Stomach (tissue), 8 donors: ENCODE measurements at regions not wholly inside any gene's neighbourhood (a gene's known extent, or its start where the extent isn't known, plus 50 kb on each side); places are given as distances from the start of the nearest gene placed in this dataset.

Source experiments
- DNase-seq, 2 donors: peaks; one replicate each; pipeline versions ENCODE4 v3.0.0 to v3.0.0-alpha.2; 2013 to 2019
- H3K27ac ChIP-seq, 5 donors: fragments of 200-600 bp in 4 of 5; sonication (generic) in 4 of 5; one replicate each; pipeline ENCODE4 v1.5.1; 2013 to 2019; ENCODE audit warnings: mild to moderate bottlenecking in 1 of 5, moderate library complexity in 1 of 5
- H3K27me3 ChIP-seq, 3 donors: fragments of 200-600 bp; sonication (generic); one replicate each; pipeline ENCODE4 v1.5.1; 2017 to 2019; ENCODE audit warnings: mixed run types in 1 of 3
- H3K36me3 ChIP-seq, 4 donors: fragments of 200-600 bp; sonication (generic); 1 replicate in 3 of 4; 2 replicates in 1 of 4; pipeline ENCODE4 v1.5.1; 2016 to 2019
- H3K4me1 ChIP-seq, 4 donors: fragments of 200-600 bp; sonication (generic); one replicate each; pipeline ENCODE4 v1.5.1; 2016 to 2019
- H3K4me3 ChIP-seq, 4 donors: fragments of 200-600 bp; sonication (generic) in 3 of 4; one replicate each; pipeline ENCODE4 v1.5.1; 2016 to 2019; ENCODE audit warnings: mild to moderate bottlenecking in 1 of 4
- H3K9me3 ChIP-seq, 4 donors: fragments of 200-600 bp; sonication (generic); one replicate each; pipeline ENCODE4 v1.5.1; 2016 to 2019
- CTCF ChIP-seq, 7 experiments: fragments of 450-650 bp in 4 of 7; fragments of 200-600 bp in 3 of 7; sonication (generic) in 3 of 7; IDR thresholded peaks; one replicate each; pipeline ENCODE4 v1.5.1; 2016 to 2019; ENCODE audit warnings: antibody characterized with exemption in 7 of 7, control low read depth in 2 of 7, mild to moderate bottlenecking in 1 of 7
- EP300 ChIP-seq: sonication (generic); formaldehyde crosslinking; IDR thresholded peaks from one replicate; pipeline ENCODE4 v1.6.1; 2017; ENCODE audit warnings: antibody characterized with exemption
- POLR2A ChIP-seq, 4 donors: fragments of 450-650 bp; IDR thresholded peaks; one replicate each; pipeline ENCODE4 v1.6.1; 2016; ENCODE audit warnings: antibody characterized with exemption in 4 of 4, control low read depth in 2 of 4, mild to moderate bottlenecking in 1 of 4, moderate library complexity in 1 of 4
- POLR2AphosphoS5 ChIP-seq, 3 donors: sonication (generic); formaldehyde crosslinking; IDR thresholded peaks; one replicate each; pipeline ENCODE4 v1.6.1; 2016; ENCODE audit warnings: antibody characterized with exemption in 3 of 3
- WGBS, 5 donors: extraction: QIAGEN DNeasy Blood & Tissue Kit in 3 of 5; methylation state at CpG; one replicate each; pipeline versions ENCODE4 v1.1.5 to v1.1.7; 2013 to 2018; 5-methylcytosine and 5-hydroxymethylcytosine counted together
- intact Hi-C: fragments of 100-400 bp; cut with DNase I; formaldehyde crosslinking; loops from one replicate; pipeline ENCODE4 v1.15.1; 2023; ENCODE audit warnings: low total_unique reads
- donor health status: healthy with polysubstance abuse.
- donor health status: Bipolar disorder and iron deficiency.
- donor health status: healthy.

GRCh38 chr15:53218666-53219580 is 428.8 kb upstream of the ONECUT1 start:
- no peak for DNase-seq
- no peaks in the 10 kb centered on the region for H3K4me1 ChIP-seq
- no peaks in the 10 kb centered on the region for H3K27me3 ChIP-seq
- no peaks in the 10 kb centered on the region for H3K36me3 ChIP-seq
- H3K27ac ChIP-seq = no peak overlapping the region
- 69 to 83% (median 79%) methylated on average over 7 of the region's 7 CpGs for WGBS, 5 donors
- intact Hi-C loops = no loop called here
- no peaks in the 10 kb centered on the region for H3K9me3 ChIP-seq
- TF ChIP-seq CTCF (IDR thresholded peaks at IDR 0.05) = no peak
- no peak for TF ChIP-seq EP300
- TF ChIP-seq POLR2AphosphoS5 (IDR thresholded peaks at IDR 0.05) = no peak
- TF ChIP-seq POLR2A (IDR thresholded peaks at IDR 0.05) = no peak
- no peak overlapping the region for H3K4me3 ChIP-seq

GRCh38 chr15:53216036-53216435 is 425.9 kb upstream of the ONECUT1 start:
- H3K27ac ChIP-seq = no peak overlapping the region
- no peak overlapping the region for H3K4me3 ChIP-seq
- no peaks in the 10 kb centered on the region for H3K27me3 ChIP-seq
- no peak for DNase-seq
- H3K4me1 ChIP-seq = no peaks in the 10 kb centered on the region
- H3K36me3 ChIP-seq = no peaks in the 10 kb centered on the region
- H3K9me3 ChIP-seq = no peaks in the 10 kb centered on the region
- TF ChIP-seq POLR2A (IDR thresholded peaks at IDR 0.05) = no peak
- no peak for TF ChIP-seq CTCF (IDR thresholded peaks at IDR 0.05)
- TF ChIP-seq EP300 = no peak
- no peak for TF ChIP-seq POLR2AphosphoS5 (IDR thresholded peaks at IDR 0.05)
- WGBS, 5 donors = 70 to 83% (median 78%) methylated on average over 3 of the region's 3 CpGs
- intact Hi-C loops = no loop called here

- Histone ChIP-seq H3K4me3 (no peak overlapping the region), H3K27me3 (no peaks in the 10 kb centered on the region), H3K4me1 (no peaks in the 10 kb centered on the region), H3K27ac (no peak overlapping the region), H3K36me3 (no peaks in the 10 kb centered on the region), H3K9me3 (no peaks in the 10 kb centered on the region)
- TF ChIP-seq CTCF (IDR thresholded peaks at IDR 0.05) (no peak), POLR2A (IDR thresholded peaks at IDR 0.05) (no peak), EP300 (no peak), POLR2AphosphoS5 (IDR thresholded peaks at IDR 0.05) (no peak)
- intact Hi-C loops = no loop called here
- DNase-seq = no peak
Measured at GRCh38 chr15:53213336-53213735, 423.2 kb upstream of the ONECUT1 start.

- WGBS, 5 donors = 43 to 50% (median 47%) methylated on average over 4 of the region's 4 CpGs
- TF ChIP-seq EP300 (no peak), CTCF (IDR thresholded peaks at IDR 0.05) (no peak), POLR2AphosphoS5 (IDR thresholded peaks at IDR 0.05) (no peak), POLR2A (IDR thresholded peaks at IDR 0.05) (no peak)
- Histone ChIP-seq H3K36me3 (no peaks in the 10 kb centered on the region), H3K27ac (no peak overlapping the region), H3K27me3 (no peaks in the 10 kb centered on the region), H3K4me3 (no peak overlapping the region), H3K4me1 (no peaks in the 10 kb centered on the region), H3K9me3 (no peaks in the 10 kb centered on the region)
- intact Hi-C loops = no loop called here
- DNase-seq = no peak
Measured at GRCh38 chr15:53212785-53213184, 422.6 kb upstream of the ONECUT1 start.
